Upper lobe of left lung (tissue), 6 donors: ENCODE measurements at regions not wholly inside any gene's neighbourhood (a gene's known extent, or its start where the extent isn't known, plus 50 kb on each side); places are given as distances from the start of the nearest gene placed in this dataset.

Experiments used
- ATAC-seq, 2 donors: fragments of 200-7000 bp; cut with Tn5 transposase; one replicate each; pipeline ENCODE4 v1.9.1; 2022; ENCODE audit warnings: mild to moderate bottlenecking in 2 of 2, moderate library complexity in 2 of 2; ENCODE audit not compliant: low FRiP score in 2 of 2
- DNase-seq, 2 donors: peaks; one replicate each; pipeline ENCODE4 v3.0.0-alpha.2; 2019 to 2020
- H3K27ac ChIP-seq, 4 donors: fragments of 200-600 bp; sonication (generic); one replicate each; pipeline ENCODE4 v1.5.1; 2016 to 2019
- H3K27me3 ChIP-seq, 4 donors: fragments of 200-600 bp; sonication (generic); one replicate each; pipeline ENCODE4 v1.5.1; 2017 to 2019
- H3K36me3 ChIP-seq, 4 donors: fragments of 200-600 bp; sonication (generic); one replicate each; pipeline ENCODE4 v1.5.1; 2016 to 2019
- H3K4me1 ChIP-seq, 4 donors: fragments of 200-600 bp; sonication (generic); one replicate each; pipeline ENCODE4 v1.5.1; 2018 to 2019
- H3K4me3 ChIP-seq, 4 donors: fragments of 200-600 bp; sonication (generic); one replicate each; pipeline ENCODE4 v1.5.1; 2017 to 2019; ENCODE audit warnings: mild to moderate bottlenecking in 2 of 4, moderate library complexity in 1 of 4
- H3K9me3 ChIP-seq, 4 donors: fragments of 200-600 bp; sonication (generic); one replicate each; pipeline ENCODE4 v1.5.1; 2018 to 2019
- EP300 ChIP-seq, 4 donors: sonication (generic); formaldehyde crosslinking; IDR thresholded peaks; one replicate each; pipeline ENCODE4 v1.5.1; 2017; ENCODE audit warnings: antibody characterized with exemption in 4 of 4, control low read depth in 2 of 4
- POLR2A ChIP-seq, 4 donors: fragments of 450-650 bp; IDR thresholded peaks; one replicate each; pipeline ENCODE4 v1.5.1; 2016 to 2017; ENCODE audit warnings: antibody characterized with exemption in 4 of 4, mild to moderate bottlenecking in 2 of 4
- POLR2AphosphoS5 ChIP-seq, 2 donors: sonication (generic); formaldehyde crosslinking; IDR thresholded peaks; one replicate each; pipeline ENCODE4 v1.5.1; 2017; ENCODE audit warnings: antibody characterized with exemption in 2 of 2
- WGBS, 2 donors: methylation state at CpG; one replicate each; pipeline ENCODE4 v1.1.5; 2017 to 2018; 5-methylcytosine and 5-hydroxymethylcytosine counted together
- TF ChIP-seq, protein P1 (sequence below), 6 experiments: fragments of 450-650 bp in 4 of 6; fragments of 200-600 bp in 2 of 6; sonication (generic) in 2 of 6; IDR thresholded peaks; one replicate each; pipeline ENCODE4 v1.5.1; 2016 to 2019; ENCODE audit warnings: antibody characterized with exemption in 6 of 6
- donor health status: DM: no; HTN: no; CAD: no; lungs with moderate emphysema.
- donor health status: DM: no; HTN: yes; CAD: no; lungs with severe emphysema.

DNA sequence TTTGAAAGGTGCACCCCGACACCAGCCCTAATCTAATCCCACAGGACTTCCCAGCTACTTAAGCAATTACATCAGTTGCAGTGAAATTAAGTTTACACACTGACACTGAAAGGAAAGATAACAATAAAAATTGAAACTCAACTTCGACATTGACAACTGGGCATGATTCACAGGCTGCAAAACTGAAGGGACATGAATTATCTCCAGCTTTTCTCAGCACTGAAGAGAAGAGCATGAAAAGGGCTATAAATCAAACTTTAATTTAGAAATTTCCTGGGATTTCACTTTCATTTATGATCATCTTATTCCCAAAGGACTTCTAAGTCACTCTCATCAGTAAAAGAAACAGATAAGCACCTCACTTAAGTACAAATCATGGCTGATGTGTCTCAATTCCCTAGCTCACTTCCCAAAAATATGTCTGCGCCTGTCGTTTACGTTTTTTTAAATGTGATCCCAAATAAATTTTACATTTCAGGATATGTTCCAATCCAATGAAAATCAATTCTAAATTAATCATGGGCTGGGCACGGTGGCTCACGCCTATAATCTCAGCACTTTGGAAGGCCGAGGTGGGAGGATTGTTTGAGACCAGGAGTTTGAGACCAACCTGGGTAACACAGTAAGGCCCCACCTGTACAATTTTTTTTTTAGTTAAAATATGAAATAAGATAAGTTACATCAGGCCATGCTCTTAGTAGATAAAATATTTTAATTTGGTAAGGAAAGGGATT is 134.4 kb upstream of the TBL1X start:
- Histone ChIP-seq H3K4me1 (no peaks in the 10 kb centered on the region), H3K27me3 (no peaks in the 10 kb centered on the region), H3K9me3 (no peaks in the 10 kb centered on the region), H3K27ac (no peak overlapping the region), H3K4me3 (no peak overlapping the region), H3K36me3 (no peaks in the 10 kb centered on the region)
- no peak for TF ChIP-seq POLR2A (IDR thresholded peaks at IDR 0.05)
- WGBS, 2 donors = 81 to 92% methylated on average over 8 of the region's 8 CpGs
- no peak for DNase-seq
- no peak for ATAC-seq

DNA sequence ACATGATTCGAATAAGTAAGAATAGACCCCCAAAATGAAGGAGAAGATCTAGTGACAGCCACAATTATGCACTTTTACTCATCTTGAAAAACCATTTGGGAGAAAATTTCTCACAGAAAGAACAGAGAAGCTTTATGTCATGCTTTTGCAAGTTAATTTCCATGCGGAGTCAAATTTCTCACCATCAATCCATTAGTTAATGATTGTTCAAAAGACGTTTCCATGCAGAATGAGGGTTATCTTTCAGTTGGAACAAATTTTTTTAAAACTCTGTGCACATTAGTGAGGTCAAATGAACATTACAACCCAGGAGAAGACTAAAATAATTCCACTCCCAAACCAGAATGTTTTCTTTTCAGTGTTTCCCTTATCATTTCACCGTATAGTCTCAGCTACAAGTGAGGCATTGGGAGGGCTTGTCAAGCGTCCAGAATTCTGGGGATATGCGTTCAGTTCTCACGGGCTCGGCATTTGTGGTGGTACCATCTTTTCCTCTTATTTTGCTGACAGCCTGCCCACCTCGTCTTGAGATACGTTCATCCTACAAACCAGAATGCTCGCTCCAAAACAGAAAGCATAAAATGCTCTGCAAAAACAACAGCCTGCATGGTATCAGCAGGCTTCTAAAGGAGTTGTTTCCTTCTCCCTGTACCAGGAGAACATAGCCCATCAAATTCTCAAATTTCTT is 130.8 kb upstream of the TBL1X start:
- H3K27ac ChIP-seq = no peak overlapping the region
- ATAC-seq (no peak), DNase-seq (no peak)
- WGBS, 2 donors = 67 to 87% methylated on average over 9 to 11 of the region's 11 CpGs
- H3K9me3 ChIP-seq = no peaks in the 10 kb centered on the region
- no peak overlapping the region for H3K4me3 ChIP-seq
- H3K4me1 ChIP-seq = no peaks in the 10 kb centered on the region
- no peak for TF ChIP-seq EP300 (IDR thresholded peaks at IDR 0.05)
- no peak for TF ChIP-seq POLR2A (IDR thresholded peaks at IDR 0.05)
- TF ChIP-seq, protein P1, sequence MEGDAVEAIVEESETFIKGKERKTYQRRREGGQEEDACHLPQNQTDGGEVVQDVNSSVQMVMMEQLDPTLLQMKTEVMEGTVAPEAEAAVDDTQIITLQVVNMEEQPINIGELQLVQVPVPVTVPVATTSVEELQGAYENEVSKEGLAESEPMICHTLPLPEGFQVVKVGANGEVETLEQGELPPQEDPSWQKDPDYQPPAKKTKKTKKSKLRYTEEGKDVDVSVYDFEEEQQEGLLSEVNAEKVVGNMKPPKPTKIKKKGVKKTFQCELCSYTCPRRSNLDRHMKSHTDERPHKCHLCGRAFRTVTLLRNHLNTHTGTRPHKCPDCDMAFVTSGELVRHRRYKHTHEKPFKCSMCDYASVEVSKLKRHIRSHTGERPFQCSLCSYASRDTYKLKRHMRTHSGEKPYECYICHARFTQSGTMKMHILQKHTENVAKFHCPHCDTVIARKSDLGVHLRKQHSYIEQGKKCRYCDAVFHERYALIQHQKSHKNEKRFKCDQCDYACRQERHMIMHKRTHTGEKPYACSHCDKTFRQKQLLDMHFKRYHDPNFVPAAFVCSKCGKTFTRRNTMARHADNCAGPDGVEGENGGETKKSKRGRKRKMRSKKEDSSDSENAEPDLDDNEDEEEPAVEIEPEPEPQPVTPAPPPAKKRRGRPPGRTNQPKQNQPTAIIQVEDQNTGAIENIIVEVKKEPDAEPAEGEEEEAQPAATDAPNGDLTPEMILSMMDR (IDR thresholded peaks at IDR 0.05) = no peak
- no peak for TF ChIP-seq POLR2AphosphoS5 (IDR thresholded peaks at IDR 0.05)
- no peaks in the 10 kb centered on the region for H3K36me3 ChIP-seq
- H3K27me3 ChIP-seq = no peaks in the 10 kb centered on the region

DNA sequence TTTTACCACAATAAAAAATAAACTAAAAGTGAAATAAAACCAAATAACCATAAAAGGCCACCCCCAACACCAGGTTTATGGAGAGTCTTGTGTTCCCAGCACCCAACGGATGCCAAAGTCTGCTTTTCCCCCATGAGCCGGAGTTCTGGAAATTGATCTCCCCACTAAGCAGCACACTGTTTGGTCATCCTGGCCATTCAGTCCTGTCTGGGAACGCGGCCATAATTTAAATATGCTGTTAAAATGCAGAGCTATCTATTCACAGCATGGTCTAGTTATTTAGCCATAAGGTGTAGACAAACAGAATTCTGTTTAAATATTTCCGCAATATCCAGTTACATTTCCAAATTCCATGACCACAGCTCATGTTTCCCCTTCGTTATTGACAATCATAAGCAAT is 129.6 kb upstream of the TBL1X start:
- no peak for DNase-seq
- no peak for ATAC-seq
- Histone ChIP-seq H3K4me1 (peaks cover 0 to 8% (median 2%) of the 10 kb centered on the region in 4 donors), H3K27ac (no peak overlapping the region), H3K4me3 (no peak overlapping the region), H3K27me3 (no peaks in the 10 kb centered on the region), H3K9me3 (no peaks in the 10 kb centered on the region), H3K36me3 (no peaks in the 10 kb centered on the region)
- 75 to 76% methylated on average over 6 of the region's 6 CpGs for WGBS, 2 donors
- TF ChIP-seq POLR2A (IDR thresholded peaks at IDR 0.05) (no peak), POLR2AphosphoS5 (IDR thresholded peaks at IDR 0.05) (no peak), EP300 (IDR thresholded peaks at IDR 0.05) (no peak)
- TF ChIP-seq, protein P1 (IDR thresholded peaks at IDR 0.05) = no peak

DNA sequence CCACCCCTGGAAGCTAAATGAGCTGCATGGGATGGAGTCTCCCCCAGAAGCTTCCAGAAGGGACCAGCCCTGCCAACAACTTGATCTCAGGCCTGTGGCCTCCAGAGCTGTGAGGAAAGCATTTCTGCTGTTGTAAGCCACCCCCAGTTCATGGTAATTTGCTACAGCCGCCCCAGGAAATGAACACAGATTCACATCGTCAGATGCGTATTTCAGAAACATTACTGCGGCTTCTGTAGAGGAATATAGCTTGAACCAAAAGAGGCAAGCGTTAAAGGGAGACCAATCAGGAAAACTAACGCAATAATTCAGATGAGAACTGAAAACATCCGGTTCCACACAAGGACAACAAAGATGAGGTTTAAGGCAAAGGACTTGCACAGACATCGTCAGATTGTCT is 128.4 kb upstream of the TBL1X start:
- no peaks in the 10 kb centered on the region for H3K36me3 ChIP-seq
- 56 to 87% methylated on average over 8 of the region's 8 CpGs for WGBS, 2 donors
- no peak overlapping the region for H3K27ac ChIP-seq
- no peak for ATAC-seq
- H3K4me3 ChIP-seq = no peak overlapping the region
- H3K27me3 ChIP-seq = no peaks in the 10 kb centered on the region
- TF ChIP-seq POLR2A (IDR thresholded peaks at IDR 0.05) (no peak), EP300 (IDR thresholded peaks at IDR 0.05) (no peak), POLR2AphosphoS5 (IDR thresholded peaks at IDR 0.05) (no peak)
- TF ChIP-seq, protein P1 (IDR thresholded peaks at IDR 0.05) = no peak
- no peak for DNase-seq
- no peaks in the 10 kb centered on the region for H3K9me3 ChIP-seq
- peaks cover 7 to 20% (median 12%) of the 10 kb centered on the region in 4 donors for H3K4me1 ChIP-seq

GRCh38 chrX:9337046-9337445 is 127.8 kb upstream of the TBL1X start:
- no peaks in the 10 kb centered on the region for H3K27me3 ChIP-seq
- TF ChIP-seq POLR2AphosphoS5 (IDR thresholded peaks at IDR 0.05) (no peak), POLR2A (IDR thresholded peaks at IDR 0.05) (no peak), EP300 (IDR thresholded peaks at IDR 0.05) (no peak)
- TF ChIP-seq, protein P1 (IDR thresholded peaks at IDR 0.05) = no peak
- WGBS, 2 donors = 65 to 84% methylated on average over 4 to 5 of the region's 5 CpGs
- DNase-seq (no peak), ATAC-seq (no peak)
- H3K4me3 ChIP-seq = no peak overlapping the region
- no peak overlapping the region for H3K27ac ChIP-seq
- H3K9me3 ChIP-seq = no peaks in the 10 kb centered on the region
- H3K4me1 ChIP-seq = peaks cover 7 to 25% (median 15%) of the 10 kb centered on the region in 4 donors
- no peaks in the 10 kb centered on the region for H3K36me3 ChIP-seq
